GM19455 (cell line): ENCODE measurements at regions not wholly inside any gene's neighbourhood (a gene's known extent, or its start where the extent isn't known, plus 50 kb on each side); places are given as distances from the start of the nearest gene placed in this dataset.

Source experiments
- ATAC-seq: cut with Tn5 transposase; IDR thresholded peaks from one replicate; pipeline ENCODE4 v1.9.1; 2021; ENCODE audit not compliant: unreplicated experiment

DNA sequence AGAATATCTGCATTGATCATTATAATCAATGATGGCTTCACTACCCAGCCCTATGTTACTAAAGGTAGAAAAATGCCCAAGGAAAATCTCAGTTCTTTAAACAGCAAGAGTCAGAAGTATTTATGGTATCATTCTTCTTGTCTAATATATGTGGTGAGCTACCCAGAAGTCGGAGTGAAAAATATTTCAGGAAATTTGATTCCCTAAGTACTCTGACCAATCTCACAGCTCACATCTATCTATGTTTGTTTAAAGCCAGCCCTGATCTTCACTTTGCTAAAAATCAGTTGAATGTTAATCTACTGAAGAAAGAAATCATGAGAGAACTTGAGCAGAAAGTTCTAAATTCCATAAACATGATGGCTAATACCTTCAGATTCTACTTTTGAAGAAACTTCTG is 522.9 kb upstream of the SLIT2 start:
- no peak for ATAC-seq

DNA sequence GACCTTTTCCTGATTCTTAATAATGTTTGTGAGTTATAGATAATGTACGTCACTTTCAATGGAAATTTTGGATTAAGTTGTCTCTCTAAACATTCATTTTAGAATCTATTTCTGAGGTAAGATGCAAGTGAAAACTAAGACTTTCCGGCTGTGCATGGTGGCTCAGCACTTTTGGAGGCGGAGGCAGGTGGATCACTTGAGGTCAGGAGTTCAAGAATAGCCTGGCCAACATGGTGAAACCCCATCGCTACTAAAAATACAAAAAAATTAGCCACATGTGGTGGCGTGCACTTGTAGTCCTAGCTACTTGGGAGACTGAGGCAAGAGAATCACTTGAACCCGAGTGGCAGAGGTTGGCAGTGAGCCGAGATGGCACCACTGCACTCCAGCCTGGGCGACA is 524.6 kb upstream of the SLIT2 start:
- no peak for ATAC-seq

DNA sequence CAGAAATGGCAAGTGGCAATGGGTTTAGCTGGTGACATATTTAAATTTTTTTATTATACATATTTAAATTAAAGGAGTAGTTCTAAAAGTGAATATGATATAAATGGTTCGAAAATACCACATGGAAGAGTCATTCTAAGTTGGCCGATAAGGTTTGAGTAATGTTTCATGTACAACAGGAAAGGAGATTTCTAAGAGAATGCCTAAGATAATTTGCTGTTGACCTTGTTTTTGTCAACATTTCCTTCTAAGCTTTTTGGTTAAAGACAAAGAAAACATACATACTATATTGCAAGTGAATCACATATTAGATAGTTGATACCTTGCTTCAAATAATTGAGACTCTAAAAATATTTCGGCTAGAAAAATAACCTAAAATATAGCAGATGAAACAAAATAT is 526.6 kb upstream of the SLIT2 start:
- no peak for ATAC-seq

DNA sequence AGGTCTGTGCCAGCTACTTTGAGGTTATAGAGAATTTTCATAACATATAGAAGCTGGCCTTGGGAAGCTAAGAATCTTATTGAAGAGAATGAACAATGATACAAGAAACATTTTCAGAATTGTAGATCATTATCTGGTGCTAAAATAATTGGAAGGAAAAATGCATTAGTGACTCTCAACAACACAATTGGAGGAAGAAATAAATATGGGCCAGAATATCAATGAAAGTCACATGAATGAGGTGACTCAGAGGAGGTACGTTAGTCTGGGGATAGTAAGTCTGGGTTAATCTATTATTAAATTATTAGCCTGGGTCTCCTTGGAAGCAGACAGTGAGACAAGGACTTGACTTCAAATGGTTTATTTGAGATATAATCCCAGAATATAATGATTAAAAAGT is 529.3 kb upstream of the SLIT2 start:
- ATAC-seq, result no peak

DNA sequence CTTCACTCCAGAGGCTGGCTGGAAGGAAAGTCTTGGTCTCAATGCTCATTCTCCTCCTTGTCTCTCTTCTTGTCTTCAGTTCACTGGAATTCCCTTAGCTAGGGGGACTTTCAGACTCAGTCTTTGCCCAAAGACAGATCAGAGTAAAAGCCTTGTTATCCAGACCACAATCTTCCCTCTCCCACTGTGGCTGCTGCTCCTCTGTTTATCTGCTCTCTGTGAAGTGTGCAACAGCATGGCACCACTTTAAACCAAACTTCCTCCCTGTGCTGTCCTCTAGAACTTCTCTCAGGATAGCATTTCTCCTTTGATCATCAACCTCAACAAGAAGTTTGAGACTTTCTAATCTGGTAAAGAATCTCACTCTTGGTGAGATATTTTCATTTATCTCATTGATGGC is 530.1 kb upstream of the SLIT2 start:
- no peak for ATAC-seq

DNA sequence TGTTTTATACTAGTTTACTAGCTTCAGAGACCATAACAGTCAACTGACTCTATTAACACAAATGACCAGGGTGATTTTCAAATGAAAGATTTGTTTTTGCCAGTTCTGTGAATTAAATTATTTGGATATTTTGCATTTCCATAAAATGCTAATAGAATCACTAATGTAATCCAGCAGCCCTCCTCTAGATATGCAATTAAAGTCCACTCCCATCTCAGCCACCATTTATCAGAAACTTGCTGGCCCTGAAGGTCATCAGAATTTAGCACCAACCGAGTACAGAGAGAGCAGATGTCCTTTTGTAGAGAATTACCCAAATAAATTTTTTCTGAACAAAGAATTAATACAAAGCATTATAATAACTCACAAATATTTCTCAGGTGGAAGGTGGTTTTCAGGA is 531.1 kb upstream of the SLIT2 start:
- no peak for ATAC-seq

DNA sequence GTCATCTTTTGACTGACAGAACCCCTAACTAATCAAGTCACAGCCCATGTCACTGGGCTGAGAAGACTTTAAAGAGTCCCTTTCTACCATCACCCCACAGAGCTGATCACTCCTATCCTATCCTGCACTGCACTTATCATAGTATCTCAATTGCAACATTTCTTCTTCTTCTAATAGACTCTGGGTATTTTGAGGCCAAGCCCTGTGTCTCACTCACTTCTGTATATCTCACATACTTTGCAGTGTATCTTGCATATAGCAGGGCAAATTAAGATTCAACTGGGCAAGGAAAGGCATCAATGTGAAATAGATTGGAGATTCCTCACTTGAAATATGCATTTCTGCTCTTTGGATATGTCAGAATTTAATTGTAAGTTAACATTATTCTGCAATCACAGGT is 531.5 kb upstream of the SLIT2 start:
- no peak for ATAC-seq

DNA sequence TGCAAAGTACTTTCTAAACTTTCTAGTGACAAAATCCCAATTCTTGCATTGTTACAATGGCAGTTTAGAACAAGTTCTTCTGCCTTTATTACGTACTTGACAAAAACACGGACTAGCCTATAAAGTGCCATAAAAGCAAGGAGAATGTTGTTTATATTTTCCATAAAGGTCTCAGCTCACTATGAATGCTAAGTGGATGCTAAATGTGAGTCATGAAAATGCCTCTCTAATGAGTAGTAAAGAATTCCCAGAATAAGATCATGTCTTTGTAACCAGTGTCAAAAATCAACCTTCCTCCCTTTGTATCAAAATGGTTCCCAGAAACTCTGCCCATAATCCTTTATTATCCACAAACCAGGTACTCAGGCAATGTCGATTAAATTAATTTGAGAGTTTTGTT is 539.8 kb upstream of the SLIT2 start:
- no peak for ATAC-seq

DNA sequence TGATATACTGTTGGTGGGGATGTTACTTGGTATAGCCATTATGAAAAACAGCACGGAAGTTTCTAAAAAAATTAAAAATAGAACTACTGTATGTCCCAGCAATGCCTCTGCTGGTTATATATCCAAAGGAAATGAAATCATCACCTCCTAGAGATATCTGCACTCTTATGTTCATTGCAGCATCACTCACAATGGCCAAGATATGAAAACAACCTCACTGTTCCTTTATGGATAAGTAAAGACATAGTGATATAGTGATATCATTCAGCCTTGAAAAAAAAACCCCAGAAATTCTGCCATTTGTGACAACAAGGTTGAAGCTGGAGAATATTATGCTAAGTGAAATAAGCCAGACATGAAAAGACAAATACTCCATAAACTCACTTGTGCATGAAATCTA is 543.8 kb upstream of the SLIT2 start:
- no peak for ATAC-seq

DNA sequence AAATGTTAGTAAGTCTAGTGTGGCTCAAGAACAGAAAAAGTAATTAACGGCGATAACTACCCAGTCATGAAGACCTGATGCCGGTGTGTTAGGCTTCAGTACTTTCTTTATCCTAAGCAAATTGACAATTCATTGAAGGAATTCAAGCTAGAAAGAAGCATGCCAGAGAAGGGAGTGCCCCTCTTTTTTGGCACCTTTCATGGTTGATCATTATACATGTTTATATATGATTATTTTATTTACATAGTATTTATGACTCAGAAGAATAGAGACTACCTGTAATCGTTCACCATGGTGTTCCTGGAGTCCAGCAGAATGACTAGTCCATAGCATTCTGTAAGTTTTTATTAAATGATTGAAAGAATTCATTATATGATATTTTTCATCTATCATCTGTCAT is 548.3 kb upstream of the SLIT2 start:
- ATAC-seq, result no peak

DNA sequence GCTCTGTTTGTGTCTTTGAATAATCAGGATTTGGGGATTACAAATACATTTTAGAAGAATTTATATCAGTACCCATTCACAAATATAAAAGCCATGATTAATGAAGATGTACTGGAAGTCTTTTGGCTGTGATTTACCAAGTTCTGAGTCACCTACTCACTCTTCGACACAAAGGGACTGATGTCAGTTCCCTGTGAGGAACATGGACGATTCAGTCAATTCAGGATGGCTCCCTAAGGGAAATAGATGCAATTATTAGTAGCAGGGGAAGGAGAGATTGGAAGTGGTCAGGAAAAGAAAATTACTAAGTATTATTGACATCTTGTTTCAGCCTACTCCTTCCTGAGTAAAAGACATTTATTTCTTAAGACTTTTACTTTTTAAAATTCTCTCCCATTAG is 550.7 kb upstream of the SLIT2 start:
- no peak for ATAC-seq

DNA sequence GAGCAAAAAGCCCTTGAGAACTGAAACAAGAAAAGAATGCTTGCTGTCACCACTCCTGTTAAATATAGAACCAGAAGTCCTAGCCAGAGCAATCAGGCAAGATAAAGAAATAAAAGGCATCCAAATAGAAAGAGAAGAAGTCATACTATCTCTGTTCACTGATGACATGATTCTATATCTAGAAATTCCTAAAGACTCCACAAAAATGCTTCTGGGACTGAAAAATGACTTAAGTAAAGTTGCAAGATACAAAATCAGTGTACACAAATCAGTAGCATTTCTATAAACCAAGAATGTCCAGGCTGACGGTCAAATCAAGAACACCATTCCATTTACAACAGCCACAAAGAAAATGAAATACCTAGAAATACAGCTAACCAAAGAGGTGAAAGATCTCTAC is 552.7 kb upstream of the SLIT2 start:
- no peak for ATAC-seq

DNA sequence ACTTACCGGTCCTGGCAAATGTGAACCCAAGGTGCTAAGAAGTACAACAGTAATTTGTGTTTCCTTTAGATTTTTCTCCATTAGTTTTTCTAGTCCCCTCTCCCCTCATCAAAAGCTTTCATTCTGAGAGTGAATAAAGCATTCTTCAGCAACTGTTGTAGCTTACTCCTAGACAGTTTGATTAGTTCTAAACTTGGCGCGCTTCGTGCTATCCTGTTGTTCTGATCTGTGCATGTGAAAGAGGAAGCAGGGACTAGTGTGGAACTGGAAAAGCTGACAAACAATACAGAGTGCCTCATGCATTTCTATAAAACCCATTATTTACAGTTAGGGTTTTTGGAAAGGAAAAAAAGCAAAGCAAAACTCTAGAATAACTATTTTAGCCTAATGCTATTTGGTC is 556.9 kb upstream of the SLIT2 start:
- ATAC-seq, result no peak

DNA sequence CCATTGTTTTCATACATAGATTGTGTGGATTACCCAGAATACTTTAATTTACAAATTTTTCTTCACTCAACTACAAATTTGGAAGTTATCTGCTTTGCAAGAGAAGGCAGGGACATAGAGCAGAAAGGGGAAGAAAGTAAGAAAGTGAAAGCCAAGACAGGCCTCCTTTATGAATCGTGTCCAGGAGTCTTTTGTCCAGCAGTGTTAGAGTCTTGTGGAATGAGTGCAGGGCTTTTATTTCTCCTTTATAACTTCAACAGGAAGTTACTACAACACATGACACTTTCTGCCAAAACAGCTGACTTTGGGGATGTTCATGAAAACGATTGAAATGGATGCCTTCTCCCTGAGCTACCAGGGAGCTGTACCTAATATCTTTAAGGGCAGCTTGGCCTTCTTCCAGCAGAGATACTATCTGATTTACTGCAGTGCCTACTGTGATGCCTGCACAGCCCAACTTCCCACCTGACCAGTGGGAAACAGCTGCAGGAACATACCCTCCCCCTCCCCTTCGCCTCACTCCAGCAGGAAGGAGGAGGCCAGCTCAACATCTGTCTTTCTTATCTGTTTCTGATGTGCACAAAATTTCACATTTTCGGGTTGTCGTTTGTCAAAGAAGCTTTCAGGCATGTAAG is 557.7 kb upstream of the SLIT2 start:
- no peak for ATAC-seq

DNA sequence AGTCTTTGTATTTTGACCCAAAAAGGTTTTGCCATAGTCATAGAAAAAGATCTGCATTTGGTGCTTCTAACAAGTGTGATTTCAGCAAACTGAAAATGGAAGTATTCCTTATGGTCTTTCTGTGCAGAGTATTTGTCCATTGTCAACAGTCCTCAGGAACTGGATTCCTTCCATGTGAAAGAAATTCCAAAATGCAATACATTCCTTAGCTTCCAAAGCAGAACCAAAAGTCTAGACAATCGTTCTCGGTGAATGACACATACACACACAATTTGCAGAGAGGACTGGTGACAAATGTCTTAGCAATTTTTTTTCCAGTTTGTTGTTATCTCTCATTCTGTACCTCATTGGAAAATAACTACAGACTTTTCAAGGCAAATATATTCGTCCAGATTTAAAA is 562.2 kb upstream of the SLIT2 start:
- ATAC-seq, result no peak

DNA sequence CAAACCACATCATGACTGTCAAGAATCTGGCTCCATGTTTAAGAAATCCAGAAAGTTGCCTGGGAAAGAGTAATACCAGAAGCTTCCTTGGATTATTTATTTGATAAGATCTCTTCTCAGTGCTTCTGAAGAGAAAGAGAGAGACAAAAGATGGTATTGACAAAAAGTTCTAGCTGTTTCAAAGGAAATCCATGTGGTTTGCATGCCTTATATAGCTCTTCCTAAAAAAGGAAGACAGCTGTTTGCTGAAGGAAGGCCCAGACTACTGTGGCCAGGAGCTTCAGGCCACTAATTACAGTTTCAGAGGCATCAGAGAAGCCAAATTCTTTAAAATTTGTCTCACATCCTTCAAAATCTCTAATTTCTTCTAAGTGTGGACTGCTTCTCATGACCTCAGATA is 565.2 kb upstream of the SLIT2 start:
- no peak for ATAC-seq

DNA sequence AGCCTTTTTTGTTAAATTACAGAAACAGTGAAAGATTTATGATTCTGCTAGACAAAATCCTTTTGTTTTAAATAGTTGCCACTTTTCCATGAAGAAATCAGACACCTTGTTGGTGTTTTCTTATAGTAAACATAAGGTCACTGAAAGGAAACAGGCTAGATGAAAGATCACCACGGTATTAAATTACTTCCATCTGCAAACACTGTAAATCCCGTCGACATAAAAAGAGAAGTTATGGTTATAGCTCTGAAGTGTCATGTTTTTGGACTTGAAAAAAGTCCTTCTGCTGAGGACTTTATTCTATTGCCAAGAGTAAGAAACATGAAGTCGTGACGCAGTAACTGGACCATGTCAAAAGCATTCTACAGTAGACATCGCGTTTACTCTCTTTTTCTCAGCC is 567.6 kb upstream of the SLIT2 start:
- no peak for ATAC-seq

DNA sequence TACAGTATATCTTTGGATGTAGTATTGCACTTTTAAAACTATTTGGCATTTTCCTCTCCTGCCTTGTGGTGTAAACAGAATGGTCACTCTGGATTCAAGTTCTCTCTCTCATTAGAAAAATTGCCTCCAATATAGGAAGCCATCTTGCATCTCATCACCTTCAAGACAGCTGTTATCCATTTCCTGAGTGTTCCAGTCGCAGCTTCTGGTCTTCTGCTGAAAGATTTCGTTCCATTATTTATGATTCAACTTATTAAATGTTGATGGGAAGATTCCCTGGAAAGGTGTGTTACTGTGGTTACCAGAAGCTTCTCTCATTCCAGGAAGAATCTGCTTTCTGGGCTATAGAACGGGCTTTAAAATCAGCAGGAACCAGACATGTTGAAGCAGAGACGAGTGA is 568.3 kb upstream of the SLIT2 start:
- ATAC-seq, result no peak

DNA sequence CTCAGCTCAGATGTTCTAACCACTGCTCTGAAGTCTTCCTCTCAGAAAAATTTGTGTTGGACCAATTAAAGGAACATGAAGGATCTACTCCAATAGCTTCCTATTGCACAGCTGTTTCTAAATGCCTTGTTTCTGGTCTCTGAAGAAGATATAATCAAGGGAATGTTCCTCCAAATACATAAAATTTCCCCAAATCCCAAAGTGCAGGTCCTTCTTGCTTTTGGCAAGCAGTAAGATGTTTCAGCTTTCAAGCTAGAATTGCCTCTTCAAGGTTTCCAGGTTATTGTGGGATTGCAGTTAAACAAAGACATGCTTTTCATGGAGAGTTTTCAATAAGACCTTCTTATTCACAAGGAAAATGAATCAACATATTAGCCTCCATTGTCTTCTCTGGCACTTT is 574.5 kb upstream of the SLIT2 start:
- ATAC-seq, result no peak

DNA sequence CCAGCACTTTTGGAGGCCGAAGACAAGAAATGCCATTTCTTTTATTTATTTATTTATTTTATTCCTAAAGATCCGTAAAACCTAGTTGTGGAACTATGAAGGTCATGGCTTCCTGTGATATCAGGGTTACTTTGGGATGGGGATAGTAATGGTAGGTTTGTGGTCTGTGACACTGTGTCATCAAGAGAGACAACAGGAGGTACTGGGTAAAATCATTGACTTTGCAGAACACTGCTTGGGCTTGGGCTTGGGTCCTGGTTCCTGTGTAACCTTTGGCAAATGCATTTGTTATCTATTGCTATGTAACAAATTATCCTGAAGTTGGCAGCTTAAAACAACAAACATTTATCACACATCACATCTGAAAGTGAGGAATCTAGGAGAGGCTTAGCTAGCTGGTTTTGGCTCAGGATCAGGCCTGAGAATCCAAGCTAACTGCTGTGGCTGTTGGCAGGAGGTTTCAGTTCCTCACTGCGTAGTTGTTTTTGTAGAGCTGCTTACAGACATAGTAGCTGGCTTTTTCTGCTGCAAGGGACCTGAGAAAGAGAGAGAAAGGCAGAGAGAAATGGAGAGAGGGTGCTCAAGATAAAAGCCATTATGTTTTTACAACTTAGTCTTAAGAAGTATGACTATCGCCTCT is 576.4 kb upstream of the SLIT2 start:
- ATAC-seq, result no peak

DNA sequence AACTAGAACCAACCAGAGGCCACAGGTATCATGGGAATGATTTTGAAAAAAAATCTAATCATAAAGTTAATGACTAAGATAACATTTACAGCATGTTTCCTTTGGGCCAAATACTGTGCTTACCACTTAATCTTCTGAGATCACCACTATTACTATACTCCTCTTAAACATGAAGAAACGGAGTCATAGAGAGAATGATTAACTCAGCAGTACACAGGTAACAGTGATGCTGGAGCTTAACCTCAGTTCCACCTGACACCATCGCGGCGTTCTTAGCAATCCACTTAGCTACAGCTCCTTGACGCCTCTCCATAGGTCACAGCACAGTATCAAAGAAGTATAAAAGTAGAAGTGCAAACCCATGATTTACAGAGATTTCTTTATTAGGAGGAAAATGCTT is 592.6 kb upstream of the SLIT2 start:
- ATAC-seq, result no peak

DNA sequence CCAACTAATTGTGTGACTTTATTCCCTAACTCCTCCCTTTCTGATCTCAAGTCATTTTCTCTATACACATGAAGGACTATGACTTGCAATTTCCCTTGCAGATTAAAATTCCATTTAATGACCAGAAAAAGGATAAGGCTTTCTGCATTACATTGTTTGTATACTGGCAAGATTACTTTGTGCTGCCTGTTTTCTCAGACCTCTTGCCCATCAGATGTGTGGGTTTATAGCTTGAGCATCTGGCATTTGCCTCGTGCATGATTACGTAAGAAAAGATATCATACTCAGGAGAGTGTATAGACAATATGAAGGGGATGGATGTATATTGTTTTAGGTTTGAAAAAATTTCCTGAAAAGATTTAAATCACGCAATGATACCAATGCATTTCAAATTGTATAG is 593.8 kb upstream of the SLIT2 start:
- no peak for ATAC-seq

DNA sequence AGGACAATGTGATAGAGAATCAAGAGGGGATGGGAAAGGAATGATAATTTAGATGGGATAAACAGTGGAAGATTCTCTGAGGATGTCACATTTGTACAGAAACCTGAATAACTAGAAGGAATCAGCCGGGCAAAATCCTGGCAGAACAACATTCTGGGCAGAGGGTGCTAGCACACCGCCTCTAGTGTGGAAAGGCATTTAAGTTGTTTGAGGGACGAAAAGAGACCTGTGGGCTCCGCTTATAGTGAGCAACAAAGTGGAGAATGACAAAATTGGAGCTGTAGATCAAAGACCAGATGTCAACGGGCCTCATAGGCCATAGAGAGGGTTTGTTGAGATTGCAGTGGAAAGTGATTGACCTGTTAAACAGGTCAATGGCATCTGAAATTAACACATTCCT is 596.0 kb upstream of the SLIT2 start:
- no peak for ATAC-seq
